AG09309 (cell line): ENCODE measurements at regions not wholly inside any gene's neighbourhood (a gene's known extent, or its start where the extent isn't known, plus 50 kb on each side); places are given as distances from the start of the nearest gene placed in this dataset.

Experiments used
- DNase-seq: peaks from one replicate; pipeline ENCODE4 v3.0.0-alpha.2; 2010; ENCODE audit warnings: low read depth
- H3K4me3 ChIP-seq: 2 replicates; pipeline ENCODE4 v1.5.1; 2011; ENCODE audit warnings: mild to moderate bottlenecking, low read depth, low read length, moderate library complexity; ENCODE audit not compliant: control insufficient read depth
- CTCF ChIP-seq: IDR thresholded peaks from 2 replicates; pipeline ENCODE4 v1.5.1; 2011; ENCODE audit warnings: mild to moderate bottlenecking, low read depth, low read length, inconsistent platforms; ENCODE audit not compliant: insufficient read depth, control insufficient read depth; ENCODE audit errors: missing control alignments

- no peak for TF ChIP-seq CTCF
- H3K4me3 ChIP-seq, result no peak overlapping the region
- DNase-seq, result no peak
Measured at GRCh38 chr7:134391223-134391622, 67.7 kb downstream of the AKR1B1 start.

DNA sequence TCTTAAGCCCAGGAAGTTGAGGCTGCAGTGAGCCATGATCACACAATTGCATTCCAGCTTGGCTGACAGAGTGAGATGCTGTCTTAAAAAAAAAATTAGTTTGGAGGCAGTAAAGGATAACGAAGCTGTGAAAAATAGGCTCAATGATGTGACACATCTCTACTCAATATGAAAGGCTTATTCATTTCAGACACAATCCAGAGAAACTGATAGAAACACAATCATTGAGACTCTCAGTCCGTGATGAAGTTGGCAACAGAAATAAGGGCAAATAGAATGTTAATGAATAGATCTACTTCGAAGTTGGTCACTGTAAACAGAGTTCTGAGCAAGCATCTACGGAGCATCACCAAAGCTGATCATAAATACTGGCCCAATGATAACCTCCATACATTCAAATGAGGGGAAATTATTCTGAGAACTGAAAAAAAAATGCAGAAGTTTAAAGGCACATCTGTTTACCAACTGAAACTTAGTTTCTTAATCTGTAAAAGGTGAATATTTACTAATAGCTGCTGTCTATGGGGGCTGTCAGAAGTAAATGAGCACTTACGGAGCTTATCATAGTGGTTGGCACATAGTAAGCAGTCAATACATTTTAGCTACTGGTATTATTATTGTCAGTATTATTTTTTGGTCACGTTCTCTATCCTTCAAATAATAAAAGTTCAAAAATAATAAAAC, 70.4 kb downstream of the AKR1B1 start:
- DNase-seq, result no peak
- no peak overlapping the region for H3K4me3 ChIP-seq
- no peak for TF ChIP-seq CTCF

DNA sequence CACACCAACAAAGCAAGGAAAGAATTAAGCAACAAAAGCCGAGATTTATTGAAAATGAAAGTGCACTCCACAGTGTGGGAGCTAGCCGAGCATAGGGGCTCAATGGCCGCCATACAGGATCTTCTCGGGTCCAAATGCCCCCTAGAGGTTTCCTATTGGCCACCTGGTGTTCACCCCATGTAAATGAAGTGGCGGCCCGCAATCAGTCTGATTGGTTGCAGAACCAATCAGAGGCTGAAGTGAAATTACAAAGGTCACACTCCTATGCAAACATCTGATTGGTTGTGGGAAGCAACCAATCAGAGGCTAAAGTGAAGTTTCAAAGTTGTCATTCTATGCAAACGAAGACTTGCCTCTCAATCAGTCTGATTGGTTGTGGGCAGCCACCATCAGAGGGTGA, 61.8 kb upstream of the SLC35B4 start:
- TF ChIP-seq CTCF, result no peak
- no peak overlapping the region for H3K4me3 ChIP-seq
- DNase-seq, result no peak

- no peak for DNase-seq
- no peak overlapping the region for H3K4me3 ChIP-seq
- no peak for TF ChIP-seq CTCF
Measured at GRCh38 chr7:134376693-134377092, 60.0 kb upstream of the SLC35B4 start.

DNA sequence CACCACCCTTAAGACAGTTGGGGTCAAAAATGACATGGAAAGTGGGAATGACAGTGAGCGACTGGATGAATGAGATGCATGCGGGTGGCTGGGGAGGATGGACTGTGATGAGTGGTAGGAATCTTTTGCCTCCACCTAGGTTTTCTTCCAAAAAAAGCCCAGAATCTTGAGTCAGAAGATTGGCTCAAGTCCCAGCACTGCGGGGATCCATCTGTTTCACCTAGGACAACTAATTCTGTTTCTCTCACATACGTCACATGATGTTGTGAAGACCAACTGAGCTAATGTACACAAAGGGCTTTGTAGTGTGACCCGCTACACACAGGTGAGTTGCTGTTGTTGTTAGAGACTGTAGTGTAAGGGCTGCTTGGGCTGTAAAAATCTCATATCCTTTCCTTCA, 58.5 kb upstream of the SLC35B4 start:
- TF ChIP-seq CTCF, result no peak
- DNase-seq, result no peak
- no peak overlapping the region for H3K4me3 ChIP-seq

DNA sequence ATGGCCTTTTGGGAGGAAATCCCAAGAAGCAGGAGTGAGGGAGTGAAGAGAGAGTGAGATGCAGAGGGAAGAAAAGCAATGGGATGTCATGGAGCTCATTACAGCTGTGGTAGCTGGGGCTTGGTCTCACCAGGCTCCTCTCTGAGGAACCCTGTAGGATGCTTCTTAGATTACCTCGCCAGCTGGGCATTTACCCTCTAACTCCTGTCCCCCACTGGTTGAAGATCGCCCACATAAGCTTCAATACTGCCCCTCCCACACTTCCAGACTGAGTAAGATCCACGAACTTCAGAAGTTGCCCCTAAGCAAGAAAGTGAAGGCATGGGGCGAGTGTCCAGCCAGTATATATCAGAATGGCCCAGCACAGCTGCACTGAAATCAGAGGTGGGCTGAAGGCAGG, 58.1 kb upstream of the SLC35B4 start:
- no peak for DNase-seq
- no peak overlapping the region for H3K4me3 ChIP-seq
- TF ChIP-seq CTCF, result no peak

GRCh38 chr7:134374291-134374690, 57.6 kb upstream of the SLC35B4 start:
- no peak overlapping the region for H3K4me3 ChIP-seq
- no peak for TF ChIP-seq CTCF
- no peak for DNase-seq
